ENCODE measurements at regions not wholly inside any gene's neighbourhood (a gene's known extent, or its start where the extent isn't known, plus 50 kb on each side); places are given as distances from the start of the nearest gene placed in this dataset.
"Not testable (repeated sequence)": the region's sequence is repeated elsewhere in the genome, so short reads cannot be mapped to it uniquely, and the experiment has no call there.

DNA sequence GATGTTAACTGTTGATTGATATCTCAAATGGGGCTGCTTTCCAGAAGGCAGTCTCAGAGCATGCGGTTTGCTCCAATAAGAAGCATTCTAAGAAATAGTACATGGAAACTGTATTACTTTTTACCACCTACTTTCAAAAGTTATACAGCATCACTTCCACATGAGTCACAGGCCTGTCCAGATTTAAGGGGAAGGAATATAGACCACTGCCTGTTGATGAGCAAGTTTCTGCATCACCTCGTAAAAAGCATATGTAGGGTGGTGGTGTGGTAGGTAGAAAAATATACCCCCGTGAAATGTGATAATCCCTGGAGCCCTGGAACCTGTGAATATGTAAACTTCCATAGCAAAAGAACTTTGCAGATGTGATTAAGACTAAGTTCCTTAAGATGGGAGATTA lies 816.6 kb upstream of the CDH6 start:
- no peak overlapping the region for H3K4me3 ChIP-seq (ENCODE audit: severe bottlenecking)
- TF ChIP-seq, protein P1, sequence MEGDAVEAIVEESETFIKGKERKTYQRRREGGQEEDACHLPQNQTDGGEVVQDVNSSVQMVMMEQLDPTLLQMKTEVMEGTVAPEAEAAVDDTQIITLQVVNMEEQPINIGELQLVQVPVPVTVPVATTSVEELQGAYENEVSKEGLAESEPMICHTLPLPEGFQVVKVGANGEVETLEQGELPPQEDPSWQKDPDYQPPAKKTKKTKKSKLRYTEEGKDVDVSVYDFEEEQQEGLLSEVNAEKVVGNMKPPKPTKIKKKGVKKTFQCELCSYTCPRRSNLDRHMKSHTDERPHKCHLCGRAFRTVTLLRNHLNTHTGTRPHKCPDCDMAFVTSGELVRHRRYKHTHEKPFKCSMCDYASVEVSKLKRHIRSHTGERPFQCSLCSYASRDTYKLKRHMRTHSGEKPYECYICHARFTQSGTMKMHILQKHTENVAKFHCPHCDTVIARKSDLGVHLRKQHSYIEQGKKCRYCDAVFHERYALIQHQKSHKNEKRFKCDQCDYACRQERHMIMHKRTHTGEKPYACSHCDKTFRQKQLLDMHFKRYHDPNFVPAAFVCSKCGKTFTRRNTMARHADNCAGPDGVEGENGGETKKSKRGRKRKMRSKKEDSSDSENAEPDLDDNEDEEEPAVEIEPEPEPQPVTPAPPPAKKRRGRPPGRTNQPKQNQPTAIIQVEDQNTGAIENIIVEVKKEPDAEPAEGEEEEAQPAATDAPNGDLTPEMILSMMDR (IDR thresholded peaks at IDR 0.05; ENCODE audit: poor library complexity, severe bottlenecking), result no peak
- peaks cover 43% of the 10 kb centered on the region for H3K27me3 ChIP-seq (ENCODE audit: insufficient read depth, poor library complexity, severe bottlenecking)
- no peaks in the 10 kb centered on the region for H3K4me1 ChIP-seq (ENCODE audit: insufficient read depth, poor library complexity, severe bottlenecking)
- ATAC-seq (ENCODE audit: low read depth) (no peak), DNase-seq (ENCODE audit: low spot score) (no peak)
- H3K9me3 ChIP-seq (ENCODE audit: severe bottlenecking), result no peaks in the 10 kb centered on the region
- no peaks in the 10 kb centered on the region for H3K36me3 ChIP-seq (ENCODE audit: low read depth)
- no peak overlapping the region for H3K27ac ChIP-seq (ENCODE audit: poor library complexity, severe bottlenecking)

DNA sequence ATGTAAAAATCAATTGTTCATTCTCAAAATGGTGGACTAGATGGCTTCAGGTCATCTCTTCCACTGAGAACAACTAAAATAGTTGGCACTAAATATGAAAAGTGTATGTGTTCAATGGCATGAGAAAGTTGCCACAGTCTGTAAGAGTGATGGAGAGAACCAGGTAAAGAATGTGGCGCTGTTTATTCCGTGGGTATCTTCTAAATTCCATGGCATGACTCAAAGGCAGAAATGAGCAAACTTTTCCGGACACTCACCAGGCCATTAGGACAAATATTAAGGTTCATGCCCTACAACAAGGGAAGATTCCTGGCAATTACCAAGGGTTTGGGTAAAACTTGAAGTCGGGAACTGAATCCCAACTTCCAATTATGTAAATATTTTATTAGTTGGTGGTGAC lies 825.4 kb upstream of the CDH6 start:
- DNase-seq (ENCODE audit: low spot score), result no peak

DNA sequence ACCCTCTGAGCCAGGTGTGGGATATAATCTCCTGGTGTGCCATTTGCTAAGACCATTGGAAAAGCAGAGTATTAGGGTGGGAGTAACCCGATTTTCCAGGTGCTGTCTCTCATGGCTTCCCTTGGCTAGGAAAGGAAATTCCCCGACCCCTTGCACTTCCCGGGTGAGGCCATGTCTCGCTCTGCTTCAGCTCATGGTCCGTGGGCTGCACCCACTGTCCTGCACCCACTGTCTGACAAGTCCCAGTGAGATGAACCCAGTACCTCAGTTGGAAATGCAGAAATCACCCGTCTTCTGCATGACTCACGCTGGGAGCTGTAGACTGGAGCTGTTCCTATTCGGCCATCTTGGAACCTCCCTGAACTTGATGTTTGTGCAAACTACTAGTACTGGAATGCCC lies 828.5 kb upstream of the CDH6 start:
- H3K36me3 ChIP-seq (ENCODE audit: low read depth); H3K27ac ChIP-seq (ENCODE audit: poor library complexity, severe bottlenecking); H3K4me1 ChIP-seq (ENCODE audit: insufficient read depth, poor library complexity, severe bottlenecking); H3K9me3 ChIP-seq (ENCODE audit: severe bottlenecking); H3K4me3 ChIP-seq (ENCODE audit: severe bottlenecking); ATAC-seq (ENCODE audit: low read depth); DNase-seq (ENCODE audit: low spot score): not testable (repeated sequence)
- H3K27me3 ChIP-seq (ENCODE audit: insufficient read depth, poor library complexity, severe bottlenecking), result peaks cover 16% of the 10 kb centered on the region

More for the DNA sequence above, 825.4 kb upstream of the CDH6 start:
- Histone ChIP-seq H3K36me3 (ENCODE audit: low read depth) (no peaks in the 10 kb centered on the region), H3K4me3 (ENCODE audit: severe bottlenecking) (no peak overlapping the region), H3K27ac (ENCODE audit: poor library complexity, severe bottlenecking) (no peak overlapping the region), H3K27me3 (ENCODE audit: insufficient read depth, poor library complexity, severe bottlenecking) (peaks cover 19% of the 10 kb centered on the region), H3K9me3 (ENCODE audit: severe bottlenecking) (no peaks in the 10 kb centered on the region), H3K4me1 (ENCODE audit: insufficient read depth, poor library complexity, severe bottlenecking) (no peaks in the 10 kb centered on the region)
- no peak; the same call in 2 of the 3 replicates for ATAC-seq (ENCODE audit: low read depth)
- TF ChIP-seq, protein P1 (IDR thresholded peaks at IDR 0.05; ENCODE audit: poor library complexity, severe bottlenecking), result no peak

DNA sequence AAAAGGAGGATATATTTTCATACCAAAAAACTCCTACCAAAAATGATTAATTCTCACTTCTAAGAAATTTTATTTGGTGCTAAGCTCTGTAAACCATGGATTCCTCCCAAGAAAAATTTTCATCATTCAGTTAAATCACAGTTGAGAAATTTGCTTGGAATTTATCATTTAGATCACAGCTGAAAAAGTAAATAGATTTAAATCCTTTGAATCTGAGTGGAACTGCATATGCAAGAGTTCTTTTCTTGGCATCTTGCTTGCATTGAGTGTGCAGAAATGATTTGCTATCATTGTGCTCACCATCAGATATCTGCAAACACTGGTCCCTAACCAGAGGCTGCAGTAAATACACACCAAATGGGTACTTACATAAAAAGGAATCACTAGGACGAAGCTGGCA lies 836.1 kb upstream of the CDH6 start:
- DNase-seq (ENCODE audit: low spot score) (no peak), ATAC-seq (ENCODE audit: low read depth) (no peak)
- TF ChIP-seq, protein P1 (IDR thresholded peaks at IDR 0.05; ENCODE audit: poor library complexity, severe bottlenecking), result no peak
- H3K4me3 ChIP-seq (ENCODE audit: severe bottlenecking), result no peak overlapping the region
- H3K27ac ChIP-seq (ENCODE audit: poor library complexity, severe bottlenecking), result no peak overlapping the region
- no peaks in the 10 kb centered on the region for H3K27me3 ChIP-seq (ENCODE audit: insufficient read depth, poor library complexity, severe bottlenecking)
- H3K4me1 ChIP-seq (ENCODE audit: insufficient read depth, poor library complexity, severe bottlenecking), result no peaks in the 10 kb centered on the region
- H3K9me3 ChIP-seq (ENCODE audit: severe bottlenecking), result no peaks in the 10 kb centered on the region
- H3K36me3 ChIP-seq (ENCODE audit: low read depth), result no peaks in the 10 kb centered on the region

DNA sequence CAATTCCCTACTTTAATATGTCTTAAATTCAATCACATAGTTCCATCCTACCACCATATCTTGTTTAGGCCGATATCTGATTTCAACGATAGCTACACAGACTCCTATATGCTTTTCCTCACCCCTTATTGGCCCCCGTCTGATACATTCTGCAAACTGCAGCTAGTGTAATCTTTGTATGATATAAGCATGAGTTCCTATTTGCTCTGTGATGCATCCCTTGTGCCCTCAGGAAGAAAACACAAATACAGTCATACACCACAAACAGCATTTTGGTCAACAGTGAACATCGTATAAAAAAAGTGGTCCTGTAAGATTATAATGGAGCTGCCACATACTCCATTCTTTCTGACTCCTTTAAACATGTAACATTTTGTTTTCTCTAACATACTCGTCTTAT lies 837.8 kb upstream of the CDH6 start:
- no peak for DNase-seq (ENCODE audit: low spot score)
- Histone ChIP-seq H3K27ac (ENCODE audit: poor library complexity, severe bottlenecking) (no peak overlapping the region), H3K36me3 (ENCODE audit: low read depth) (no peaks in the 10 kb centered on the region), H3K4me3 (ENCODE audit: severe bottlenecking) (no peak overlapping the region), H3K9me3 (ENCODE audit: severe bottlenecking) (no peaks in the 10 kb centered on the region), H3K4me1 (ENCODE audit: insufficient read depth, poor library complexity, severe bottlenecking) (no peaks in the 10 kb centered on the region), H3K27me3 (ENCODE audit: insufficient read depth, poor library complexity, severe bottlenecking) (no peaks in the 10 kb centered on the region)
- ATAC-seq (ENCODE audit: low read depth), result no peak
- TF ChIP-seq, protein P1 (IDR thresholded peaks at IDR 0.05; ENCODE audit: poor library complexity, severe bottlenecking), result no peak
